Muscle of leg (tissue), 3 donors: ENCODE measurements at regions not wholly inside any gene's neighbourhood (a gene's known extent, or its start where the extent isn't known, plus 50 kb on each side); places are given as distances from the start of the nearest gene placed in this dataset.

Experiments used
- DNase-seq: peaks from one replicate; pipeline ENCODE4 v3.0.0; 2013
- H3K27ac ChIP-seq: one replicate; pipeline ENCODE4 v1.5.1; 2013; ENCODE audit warnings: mild to moderate bottlenecking, low read length, control low read depth
- H3K27me3 ChIP-seq: one replicate; pipeline ENCODE4 v1.6.1; 2013; ENCODE audit warnings: low read length; ENCODE audit not compliant: control insufficient read depth, insufficient read depth
- H3K36me3 ChIP-seq: one replicate; pipeline ENCODE4 v1.6.1; 2013; ENCODE audit warnings: low read length; ENCODE audit not compliant: control insufficient read depth, insufficient read depth
- H3K4me1 ChIP-seq: one replicate; pipeline ENCODE4 v1.6.1; 2013; ENCODE audit warnings: low read length; ENCODE audit not compliant: control insufficient read depth, insufficient read depth
- H3K4me3 ChIP-seq: one replicate; pipeline ENCODE4 v1.5.1; 2013; ENCODE audit warnings: low read length, control low read depth
- H3K9me3 ChIP-seq: replicated peaks from 2 replicates; pipeline ENCODE4 v1.6.1; 2013; ENCODE audit warnings: low read depth, low read length; ENCODE audit not compliant: control insufficient read depth
- WGBS: methylation state at CpG from one replicate; pipeline ENCODE4 v1.1.5; 2013; ENCODE audit warnings: missing lambda C conversion rate; ENCODE audit not compliant: insufficient coverage; 5-methylcytosine and 5-hydroxymethylcytosine counted together

- 50% methylated on average over 1 of the region's 1 CpG for WGBS
- peak; percentile 9 for DNase-seq
- Histone ChIP-seq H3K27me3 (no peaks in the 10 kb centered on the region), H3K4me1 (no peaks in the 10 kb centered on the region), H3K36me3 (no peaks in the 10 kb centered on the region), H3K27ac (no peak overlapping the region), H3K4me3 (no peak overlapping the region), H3K9me3 (no peaks in the 10 kb centered on the region)
Observed at GRCh38 chr4:129446074-129446473, 350.1 kb downstream of the C4orf33 start.

DNA sequence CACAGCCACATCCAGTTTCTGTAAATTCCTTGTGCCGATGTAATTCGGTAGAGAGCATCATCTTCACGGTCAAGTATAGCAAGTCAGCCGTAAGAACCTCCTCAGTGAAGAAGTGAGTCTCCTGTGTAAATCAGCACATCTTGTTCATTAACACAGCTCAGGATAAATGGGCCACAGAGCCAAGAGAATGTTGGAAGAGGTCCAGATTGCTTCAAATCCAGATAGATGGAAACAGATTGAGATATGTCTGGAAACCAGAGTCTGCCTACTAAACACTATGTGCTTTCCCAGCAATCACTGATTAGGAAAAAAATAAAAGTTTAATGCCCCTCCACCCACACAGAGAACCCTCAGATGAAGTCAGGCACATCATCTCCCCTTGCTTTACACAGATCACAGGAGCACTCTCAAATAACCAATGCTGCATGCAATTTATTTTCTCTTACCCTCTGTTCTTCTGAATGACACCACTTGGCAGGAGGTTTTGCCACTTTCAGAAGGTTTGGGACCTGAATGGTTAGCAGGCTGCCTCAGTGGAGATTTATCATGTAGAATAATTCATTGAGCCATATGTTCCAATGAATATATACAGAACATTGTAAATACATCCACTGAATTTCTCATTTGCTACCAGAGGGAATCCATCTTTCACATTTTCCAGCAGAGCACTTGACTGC lies 357.7 kb downstream of the C4orf33 start:
- Histone ChIP-seq H3K4me1 (peaks cover 9% of the 10 kb centered on the region), H3K27me3 (no peaks in the 10 kb centered on the region), H3K27ac (no peak overlapping the region), H3K36me3 (no peaks in the 10 kb centered on the region), H3K4me3 (no peak overlapping the region), H3K9me3 (no peaks in the 10 kb centered on the region)
- peak; percentile 30 for DNase-seq
- WGBS: 27% methylated on average over 2 of the region's 4 CpGs

- H3K4me3 ChIP-seq: no peak overlapping the region
- H3K9me3 ChIP-seq: no peaks in the 10 kb centered on the region
- peak; percentile 85 for DNase-seq
- no CpG with 5 or more reads among the region's 1 CpG for WGBS
- H3K27ac ChIP-seq: no peak overlapping the region
- H3K4me1 ChIP-seq: peaks cover 9% of the 10 kb centered on the region
- no peaks in the 10 kb centered on the region for H3K36me3 ChIP-seq
- no peaks in the 10 kb centered on the region for H3K27me3 ChIP-seq
Observed at GRCh38 chr4:129455482-129455881, 359.5 kb downstream of the C4orf33 start.

- WGBS: no CpG with 5 or more reads among the region's 1 CpG
- no peaks in the 10 kb centered on the region for H3K27me3 ChIP-seq
- no peak for DNase-seq
- H3K27ac ChIP-seq: no peak overlapping the region
- no peaks in the 10 kb centered on the region for H3K9me3 ChIP-seq
- no peaks in the 10 kb centered on the region for H3K4me1 ChIP-seq
- no peak overlapping the region for H3K4me3 ChIP-seq
- no peaks in the 10 kb centered on the region for H3K36me3 ChIP-seq
Observed at GRCh38 chr4:129468624-129469023, 372.7 kb downstream of the C4orf33 start.

DNA sequence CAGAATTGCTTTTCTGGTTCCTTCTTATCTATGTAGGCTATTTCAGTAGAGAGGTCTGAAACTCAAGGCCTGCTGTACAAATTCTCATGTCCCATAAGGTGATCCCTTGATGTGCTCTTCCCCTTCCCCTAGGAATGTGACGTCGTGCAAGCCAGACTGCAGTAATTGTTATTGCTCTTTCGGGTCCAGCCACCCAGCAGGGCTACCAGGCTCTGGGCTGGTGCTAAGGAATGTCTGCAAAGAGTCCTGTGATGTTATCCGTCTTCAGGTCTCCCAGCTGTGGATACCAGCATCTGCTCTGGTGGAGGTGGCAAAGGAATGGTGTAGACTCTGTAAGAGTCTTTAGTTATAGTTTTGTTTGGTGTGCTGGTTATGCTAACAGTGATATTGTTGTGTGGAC lies 378.7 kb downstream of the C4orf33 start:
- WGBS: 61% methylated on average over 2 of the region's 4 CpGs
- Histone ChIP-seq H3K9me3 (peaks cover 8% of the 10 kb centered on the region), H3K4me3 (no peak overlapping the region), H3K36me3 (no peaks in the 10 kb centered on the region), H3K4me1 (no peaks in the 10 kb centered on the region), H3K27ac (no peak overlapping the region), H3K27me3 (no peaks in the 10 kb centered on the region)
- no peak for DNase-seq

- Histone ChIP-seq H3K9me3 (no peaks in the 10 kb centered on the region), H3K4me1 (no peaks in the 10 kb centered on the region), H3K36me3 (no peaks in the 10 kb centered on the region), H3K4me3 (no peak overlapping the region), H3K27ac (no peak overlapping the region), H3K27me3 (no peaks in the 10 kb centered on the region)
- WGBS: no CpG with 5 or more reads among the region's 2 CpGs
- DNase-seq: no peak
Observed at GRCh38 chr4:129481107-129481506, 385.2 kb downstream of the C4orf33 start.

DNA sequence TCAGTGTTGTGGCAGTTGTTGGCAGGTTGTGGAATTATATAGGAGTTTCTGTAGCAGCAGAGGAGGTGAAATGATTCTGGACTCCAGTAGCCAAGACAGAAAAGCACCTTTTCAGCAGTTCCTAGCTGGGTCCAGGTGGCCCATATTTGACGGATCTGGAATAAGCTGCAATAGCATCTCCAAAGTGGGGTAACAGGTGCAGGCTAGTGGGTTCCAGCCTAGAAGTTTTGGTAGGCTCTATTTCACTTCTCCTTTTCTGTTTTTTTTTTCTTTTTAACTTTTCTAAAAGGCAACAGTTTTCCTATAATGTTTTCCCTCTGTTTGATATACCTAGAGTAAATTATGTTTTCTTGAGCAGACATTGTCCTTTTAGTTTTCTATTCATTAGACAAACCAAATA lies 392.5 kb downstream of the C4orf33 start:
- Histone ChIP-seq H3K36me3 (no peaks in the 10 kb centered on the region), H3K9me3 (no peaks in the 10 kb centered on the region), H3K27ac (no peak overlapping the region), H3K27me3 (no peaks in the 10 kb centered on the region), H3K4me1 (no peaks in the 10 kb centered on the region), H3K4me3 (no peak overlapping the region)
- DNase-seq: no peak
- 40% methylated on average over 1 of the region's 1 CpG for WGBS

- Histone ChIP-seq H3K27me3 (no peaks in the 10 kb centered on the region), H3K27ac (no peak overlapping the region), H3K36me3 (no peaks in the 10 kb centered on the region), H3K4me3 (no peak overlapping the region), H3K4me1 (no peaks in the 10 kb centered on the region), H3K9me3 (no peaks in the 10 kb centered on the region)
- no CpG with 5 or more reads among the region's 1 CpG for WGBS
- no peak for DNase-seq
Observed at GRCh38 chr4:129490516-129490915, 394.6 kb downstream of the C4orf33 start.

GRCh38 chr4:129498626-129499025 lies 402.7 kb downstream of the C4orf33 start:
- Histone ChIP-seq H3K4me1 (no peaks in the 10 kb centered on the region), H3K9me3 (no peaks in the 10 kb centered on the region), H3K27me3 (no peaks in the 10 kb centered on the region), H3K27ac (no peak overlapping the region), H3K4me3 (no peak overlapping the region), H3K36me3 (no peaks in the 10 kb centered on the region)
- no peak for DNase-seq
- no CpG with 5 or more reads among the region's 1 CpG for WGBS

GRCh38 chr4:129514852-129515251 lies 418.9 kb downstream of the C4orf33 start:
- H3K9me3 ChIP-seq: no peaks in the 10 kb centered on the region
- H3K36me3 ChIP-seq: no peaks in the 10 kb centered on the region
- no peak overlapping the region for H3K4me3 ChIP-seq
- H3K27me3 ChIP-seq: no peaks in the 10 kb centered on the region
- H3K4me1 ChIP-seq: no peaks in the 10 kb centered on the region
- no peak for DNase-seq
- H3K27ac ChIP-seq: no peak overlapping the region

DNA sequence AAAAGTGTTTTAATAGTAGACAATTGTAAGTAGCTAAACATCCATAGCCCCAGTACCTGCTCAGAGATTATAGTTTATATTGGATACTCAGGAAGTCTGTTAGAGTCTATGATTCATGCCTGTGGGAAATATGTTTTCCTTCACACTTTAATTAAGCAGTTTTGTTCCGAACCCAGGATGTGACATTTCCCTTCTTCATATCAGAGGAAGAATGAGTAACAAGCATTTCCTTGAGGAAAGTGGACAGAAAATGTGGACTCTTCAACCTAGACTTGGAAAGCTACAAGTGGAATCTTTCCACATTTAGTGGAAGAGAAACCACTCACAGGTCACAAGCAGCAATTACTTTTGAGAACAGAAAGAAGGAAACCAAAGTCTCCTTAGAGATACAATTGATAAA lies 419.4 kb downstream of the C4orf33 start:
- Histone ChIP-seq H3K27ac (no peak overlapping the region), H3K4me1 (no peaks in the 10 kb centered on the region), H3K9me3 (no peaks in the 10 kb centered on the region), H3K27me3 (no peaks in the 10 kb centered on the region), H3K4me3 (no peak overlapping the region), H3K36me3 (no peaks in the 10 kb centered on the region)
- no CpG with 5 or more reads among the region's 1 CpG for WGBS
- DNase-seq: peak; percentile 1
